Gastrocnemius medialis (tissue), 4 donors: ENCODE measurements at regions not wholly inside any gene's neighbourhood (a gene's known extent, or its start where the extent isn't known, plus 50 kb on each side); places are given as distances from the start of the nearest gene placed in this dataset.

Source experiments
- CTCF ChIP-seq, 5 experiments: fragments of 450-650 bp in 3 of 5; fragments of 200-600 bp in 2 of 5; sonication (generic) in 2 of 5; IDR thresholded peaks in 4 of 5; conservative IDR thresholded peaks in 1 of 5; 1 replicate in 4 of 5; 2 replicates in 1 of 5; pipeline ENCODE4 v1.5.1; 2016 to 2019; ENCODE audit warnings: antibody characterized with exemption in 5 of 5, mild to moderate bottlenecking in 3 of 5, moderate library complexity in 3 of 5
- POLR2A ChIP-seq, 2 donors: fragments of 450-650 bp; IDR thresholded peaks; one replicate each; pipeline ENCODE4 v1.6.1; 2017; ENCODE audit warnings: antibody characterized with exemption in 2 of 2, mild to moderate bottlenecking in 2 of 2, moderate library complexity in 2 of 2

- TF ChIP-seq CTCF (IDR thresholded peaks at IDR 0.05 in 4 of 5, conservative IDR thresholded peaks at IDR 0.05 in 1 of 5) (no peak), POLR2A (IDR thresholded peaks at IDR 0.05) (no peak)
Measured at GRCh38 chr15:47650564-47650963, 66.7 kb upstream of the SEMA6D start.
